ENCODE measurements at regions not wholly inside any gene's neighbourhood (a gene's known extent, or its start where the extent isn't known, plus 50 kb on each side); places are given as distances from the start of the nearest gene placed in this dataset.
A peak's percentile ranks its signal among the peaks of the same experiment; 100 is the strongest.
"Not testable (repeated sequence)": the region's sequence is repeated elsewhere in the genome, so short reads cannot be mapped to it uniquely, and the experiment has no call there.

GRCh38 chr13:18195365-18195678, 986.3 kb downstream of the TUBA3C start:
- no CpG with 5 or more reads among the region's 22 CpGs for WGBS, 2 donors
- DNase-seq; H3K36me3 ChIP-seq (replicated peaks in 1 of 2; ENCODE audit: insufficient read depth in 1 of 2, low read depth in 2 of 2); ATAC-seq; H3K9me3 ChIP-seq; H3K27me3 ChIP-seq; intact Hi-C loops (cut with DNase I); H3K4me3 ChIP-seq; H3K4me1 ChIP-seq; H3K27ac ChIP-seq: not testable (repeated sequence)

- H3K36me3 ChIP-seq (replicated peaks in 1 of 2; ENCODE audit: insufficient read depth in 1 of 2, low read depth in 2 of 2); H3K9me3 ChIP-seq; H3K4me1 ChIP-seq; H3K27me3 ChIP-seq; DNase-seq; H3K4me3 ChIP-seq; H3K27ac ChIP-seq; intact Hi-C loops (cut with DNase I): not testable (repeated sequence)
- WGBS, 2 donors, result no CpG with 5 or more reads among the region's 42 CpGs
- ATAC-seq, result peak; percentile 33
Observed at GRCh38 chr13:18194631-18195364, 986.8 kb downstream of the TUBA3C start.

GRCh38 chr13:18194104-18194503, 987.5 kb downstream of the TUBA3C start:
- H3K27me3 ChIP-seq; intact Hi-C loops (cut with DNase I); ATAC-seq; H3K4me1 ChIP-seq; H3K4me3 ChIP-seq; H3K27ac ChIP-seq; DNase-seq; H3K9me3 ChIP-seq; H3K36me3 ChIP-seq (replicated peaks in 1 of 2; ENCODE audit: insufficient read depth in 1 of 2, low read depth in 2 of 2): not testable (repeated sequence)
- 65% methylated on average over 9 of the region's 27 CpGs; no CpG with 5 or more reads in 1 of the 2 donors for WGBS, 2 donors
